Activated CD8-positive, alpha-beta memory T cell treated with anti-CD3 and anti-CD28 coated beads, Interleukin-2, amount 10 ng/mL, durations not matched to agents 7 days and 5 days (primary cell): ENCODE measurements at regions not wholly inside any gene's neighbourhood (a gene's known extent, or its start where the extent isn't known, plus 50 kb on each side); places are given as distances from the start of the nearest gene placed in this dataset.

Experiments used
- ATAC-seq: fragments of 150-1000 bp; cut with Tn5 transposase; one replicate; pipeline ENCODE4 v1.10.0; 2021; ENCODE audit warnings: moderate library complexity
- CTCF ChIA-PET: fragments of 350-600 bp; sonication (Branson Sonifier 250); formaldehyde crosslinking; loops from one replicate; lab custom pipeline; 2021; ENCODE audit warnings: antibody characterized with exemption; lab: Charles Lee
- DNase-seq: peaks from one replicate; pipeline ENCODE4 v3.0.0-alpha.2; 2020
- H3K27ac Mint-ChIP-seq: one replicate; pipeline ENCODE4 v1.8.0; 2021; ENCODE audit warnings: mild to moderate bottlenecking, mixed read lengths
- H3K27me3 Mint-ChIP-seq: one replicate; pipeline ENCODE4 v1.8.0; 2021; ENCODE audit warnings: mixed read lengths
- H3K36me3 Mint-ChIP-seq: one replicate; pipeline ENCODE4 v1.8.0; 2021; ENCODE audit warnings: mild to moderate bottlenecking, mixed read lengths
- H3K4me1 Mint-ChIP-seq: one replicate; pipeline ENCODE4 v1.8.0; 2021; ENCODE audit warnings: mixed read lengths
- H3K4me3 Mint-ChIP-seq: one replicate; pipeline ENCODE4 v1.8.0; 2021; ENCODE audit warnings: mild to moderate bottlenecking, moderate library complexity, mixed read lengths
- H3K9me3 Mint-ChIP-seq: one replicate; pipeline ENCODE4 v1.8.0; 2022; ENCODE audit warnings: low read depth, mixed read lengths

DNA sequence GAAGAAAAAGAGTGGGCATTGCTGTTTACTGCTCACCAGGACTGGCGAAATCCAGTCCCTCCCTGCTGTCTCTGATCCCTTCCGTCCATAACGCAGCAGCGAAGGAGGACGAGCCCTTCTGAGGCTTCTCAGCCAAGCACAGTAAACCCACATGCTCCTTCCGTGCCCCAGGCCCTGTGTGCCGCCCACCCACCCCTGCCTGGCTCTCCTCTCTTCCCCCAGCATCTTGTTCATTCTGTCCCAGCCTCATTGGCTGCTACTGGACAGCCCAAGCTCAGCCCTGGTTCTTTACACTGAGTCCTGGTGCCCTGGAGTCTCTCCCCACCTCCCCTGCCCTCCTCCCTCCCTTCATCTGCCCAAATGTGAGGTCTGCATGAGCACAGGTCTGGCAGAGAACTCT is 559.7 kb downstream of the BRD1 start:
- DNase-seq (no peak), ATAC-seq (no peak)
- Mint-ChIP-seq H3K4me3 (no peak overlapping the region), H3K36me3 (no peaks in the 10 kb centered on the region), H3K9me3 (no peaks in the 10 kb centered on the region), H3K27ac (no peak overlapping the region), H3K27me3 (peaks cover 19% of the 10 kb centered on the region), H3K4me1 (no peaks in the 10 kb centered on the region)
- CTCF ChIA-PET = no interaction called here

DNA sequence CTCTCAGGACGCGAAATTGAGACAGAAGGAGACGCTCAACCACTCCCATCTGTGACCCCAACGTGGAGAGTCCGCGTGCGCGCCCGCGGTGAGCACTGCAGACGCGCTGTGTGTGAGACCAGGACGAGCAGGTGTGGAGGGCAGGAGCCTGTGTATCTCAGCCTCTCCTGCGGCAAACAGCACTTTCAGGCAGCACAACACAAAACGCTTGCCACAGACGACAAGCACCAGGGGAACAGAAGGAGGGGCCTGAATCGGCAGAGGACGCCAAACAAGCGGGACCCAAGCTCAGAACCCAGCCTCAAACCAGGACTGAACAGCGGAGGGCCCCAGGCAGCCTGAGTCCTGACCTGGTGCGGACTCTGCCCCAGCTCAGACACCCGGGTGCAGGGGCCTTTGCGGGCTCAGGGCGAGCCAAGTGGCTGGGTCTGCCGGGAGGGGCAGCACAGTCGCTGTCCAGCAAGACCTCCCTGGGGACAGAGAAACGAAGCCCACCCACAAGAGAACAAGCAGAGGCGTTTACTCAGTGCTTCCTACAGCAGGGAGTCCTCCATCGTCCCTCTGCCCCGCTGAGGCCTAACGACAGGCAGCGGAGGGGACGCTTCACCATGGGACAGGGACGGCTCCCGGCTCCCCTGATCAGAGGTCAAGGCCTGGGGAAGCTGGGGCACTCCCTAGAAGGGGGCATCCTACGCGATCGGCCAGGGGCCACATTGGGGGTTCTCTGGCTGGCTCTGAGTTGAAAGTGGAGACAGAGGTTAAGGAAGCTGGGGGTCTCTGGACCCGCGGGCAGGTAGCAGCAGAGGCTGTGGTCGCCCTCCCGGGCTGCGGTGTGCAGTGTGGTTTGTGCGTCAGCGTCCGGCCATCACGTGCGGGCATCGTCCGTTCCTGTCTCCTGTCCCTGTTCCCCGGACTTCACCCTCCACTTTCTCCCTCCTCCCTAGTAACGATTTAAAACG is 560.8 kb downstream of the BRD1 start:
- ATAC-seq (no peak), DNase-seq (no peak)
- peaks cover 19% of the 10 kb centered on the region for H3K27me3 Mint-ChIP-seq
- H3K36me3 Mint-ChIP-seq = no peaks in the 10 kb centered on the region
- CTCF ChIA-PET = no interaction called here
- no peaks in the 10 kb centered on the region for H3K9me3 Mint-ChIP-seq
- H3K4me1 Mint-ChIP-seq = no peaks in the 10 kb centered on the region
- H3K27ac Mint-ChIP-seq = no peak overlapping the region
- no peak overlapping the region for H3K4me3 Mint-ChIP-seq

DNA sequence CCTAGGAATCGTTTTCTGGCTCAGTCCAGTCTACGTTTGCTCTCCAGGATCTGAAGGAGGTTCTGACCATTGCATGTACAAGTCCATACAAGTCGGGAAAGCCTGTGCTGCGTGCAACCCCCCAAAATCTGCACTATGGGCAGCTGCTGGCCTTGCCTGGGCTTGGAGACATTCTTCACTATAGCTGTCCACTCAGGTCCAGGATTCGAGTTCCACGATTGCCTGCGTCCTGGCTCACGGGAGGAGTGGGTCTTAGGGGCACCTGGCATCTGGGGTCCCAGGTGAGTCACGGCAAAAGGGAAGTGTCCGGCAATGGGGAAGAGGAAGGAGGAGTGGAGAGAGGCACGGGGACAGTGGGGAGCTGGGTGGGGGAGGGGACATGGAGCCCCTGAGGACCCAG is 563.0 kb downstream of the BRD1 start:
- H3K27me3 Mint-ChIP-seq = peaks cover 12% of the 10 kb centered on the region
- H3K36me3 Mint-ChIP-seq = no peaks in the 10 kb centered on the region
- CTCF ChIA-PET = no interaction called here
- ATAC-seq = no peak
- DNase-seq = no peak
- H3K9me3 Mint-ChIP-seq = no peaks in the 10 kb centered on the region
- no peaks in the 10 kb centered on the region for H3K4me1 Mint-ChIP-seq
- H3K27ac Mint-ChIP-seq = no peak overlapping the region
- no peak overlapping the region for H3K4me3 Mint-ChIP-seq

DNA sequence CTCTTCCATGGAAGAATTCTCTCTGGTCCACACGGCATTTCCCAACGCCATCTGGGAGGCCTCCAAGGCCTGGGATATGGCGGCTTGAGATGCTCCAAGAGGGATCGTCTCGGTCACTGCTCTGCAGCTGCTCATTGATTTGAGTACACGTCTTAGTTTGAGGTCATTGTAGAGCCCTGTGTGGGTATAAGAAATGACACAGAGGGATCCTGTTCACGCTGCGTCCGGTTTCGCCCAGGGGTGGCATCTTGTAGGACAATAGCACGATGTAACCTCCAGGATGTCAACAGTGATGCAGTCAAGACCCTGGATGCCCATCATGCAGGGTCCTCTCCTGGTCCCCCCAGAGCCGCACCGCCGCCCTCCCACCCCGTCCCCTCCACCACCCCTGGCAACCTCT is 564.6 kb downstream of the BRD1 start:
- Mint-ChIP-seq H3K4me3 (no peak overlapping the region), H3K27me3 (no peaks in the 10 kb centered on the region), H3K36me3 (no peaks in the 10 kb centered on the region), H3K27ac (no peak overlapping the region), H3K4me1 (no peaks in the 10 kb centered on the region), H3K9me3 (no peaks in the 10 kb centered on the region)
- CTCF ChIA-PET = no interaction called here
- ATAC-seq (no peak), DNase-seq (no peak)

DNA sequence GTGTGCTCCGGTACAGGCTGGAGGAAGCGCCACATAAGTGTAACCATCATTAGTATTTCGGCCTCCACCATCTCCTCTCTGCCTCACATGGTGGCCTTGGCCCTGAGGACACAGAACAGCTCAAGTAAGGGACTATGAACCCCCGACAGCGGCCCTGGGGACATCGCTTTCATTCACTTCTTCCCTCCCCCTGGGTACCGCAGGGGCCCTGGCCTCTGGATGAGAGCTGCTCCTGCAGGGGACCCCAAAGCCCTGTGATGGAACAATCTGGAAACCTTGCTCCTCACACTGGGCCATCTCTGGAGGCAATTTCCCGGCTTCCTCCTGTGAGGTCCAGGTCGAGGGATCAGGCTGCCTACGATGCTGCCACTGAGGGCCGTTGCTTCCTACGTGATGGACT is 565.5 kb downstream of the BRD1 start:
- CTCF ChIA-PET = no interaction called here
- DNase-seq (no peak), ATAC-seq (no peak)
- H3K4me1 Mint-ChIP-seq = no peaks in the 10 kb centered on the region
- H3K9me3 Mint-ChIP-seq = no peaks in the 10 kb centered on the region
- no peak overlapping the region for H3K4me3 Mint-ChIP-seq
- H3K36me3 Mint-ChIP-seq = no peaks in the 10 kb centered on the region
- H3K27me3 Mint-ChIP-seq = no peaks in the 10 kb centered on the region
- H3K27ac Mint-ChIP-seq = no peak overlapping the region

DNA sequence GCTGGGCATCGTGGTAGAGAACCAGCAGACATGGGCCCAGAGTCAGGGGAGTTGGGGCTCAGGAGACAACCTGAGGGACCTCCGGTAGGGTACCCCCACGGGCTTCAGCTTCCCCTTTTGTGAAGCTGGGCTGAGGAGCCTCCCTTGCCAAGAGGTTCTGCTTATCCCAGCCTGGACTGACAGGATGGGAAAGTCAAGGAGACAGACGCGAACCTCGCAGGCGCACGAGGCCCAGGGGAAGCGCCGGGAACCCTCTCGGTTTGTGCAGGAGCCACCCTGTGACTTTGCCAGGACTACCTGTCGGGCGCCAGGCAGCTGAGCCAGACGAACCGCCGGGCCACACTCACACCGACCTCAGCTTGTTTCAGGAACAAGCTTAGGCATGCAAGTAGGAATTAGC is 566.1 kb downstream of the BRD1 start:
- no peak for ATAC-seq
- DNase-seq = no peak
- H3K36me3 Mint-ChIP-seq = no peaks in the 10 kb centered on the region
- H3K4me3 Mint-ChIP-seq = no peak overlapping the region
- no peaks in the 10 kb centered on the region for H3K9me3 Mint-ChIP-seq
- no peak overlapping the region for H3K27ac Mint-ChIP-seq
- H3K4me1 Mint-ChIP-seq = no peaks in the 10 kb centered on the region
- H3K27me3 Mint-ChIP-seq = no peaks in the 10 kb centered on the region
- CTCF ChIA-PET = no interaction called here

DNA sequence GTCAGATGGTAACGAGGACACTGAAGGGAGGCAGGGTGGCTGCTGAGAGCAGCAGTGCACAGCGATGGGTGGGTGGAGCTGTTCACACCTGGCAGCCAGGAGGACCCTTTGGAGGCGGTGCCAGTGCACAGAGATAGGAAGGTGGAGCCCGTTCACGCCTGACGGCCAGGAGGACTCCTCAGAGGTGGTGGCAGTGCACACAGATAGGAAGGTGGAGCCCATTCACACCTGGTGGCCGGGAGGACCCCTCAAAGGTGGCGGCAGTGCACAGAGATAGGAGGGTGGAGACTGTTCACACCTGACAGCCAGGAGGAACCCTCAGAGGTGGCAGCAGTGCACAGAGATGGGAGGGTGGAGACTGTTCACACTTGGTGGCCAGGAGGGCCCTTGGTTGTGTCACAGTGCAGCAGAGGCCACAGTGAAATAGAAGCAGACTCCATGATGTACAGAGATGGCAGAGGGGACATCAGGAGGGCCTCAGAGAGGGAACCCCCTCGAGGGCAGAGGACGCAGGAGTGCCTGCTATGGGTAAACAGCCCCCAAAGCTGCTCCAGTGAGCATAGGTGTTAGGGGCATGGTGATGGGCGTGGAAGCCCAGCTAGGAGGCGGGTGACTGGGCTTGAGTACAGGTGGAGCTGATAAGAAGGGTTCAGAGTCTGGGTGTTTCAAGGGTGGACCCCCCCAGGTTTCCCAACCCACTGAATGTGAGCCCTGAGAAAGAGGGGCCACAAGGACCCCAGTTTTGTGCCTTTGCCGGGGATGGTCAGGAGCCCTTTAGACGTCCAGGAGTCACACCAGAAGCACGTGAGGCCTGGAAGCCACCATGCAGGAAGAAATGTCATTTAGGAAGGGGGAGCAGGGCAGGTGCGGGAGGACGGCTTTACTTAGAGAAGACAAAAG is 566.7 kb downstream of the BRD1 start:
- H3K9me3 Mint-ChIP-seq = no peaks in the 10 kb centered on the region
- H3K36me3 Mint-ChIP-seq = no peaks in the 10 kb centered on the region
- no peak for DNase-seq
- no peak overlapping the region for H3K27ac Mint-ChIP-seq
- no peak for ATAC-seq
- no peaks in the 10 kb centered on the region for H3K27me3 Mint-ChIP-seq
- H3K4me1 Mint-ChIP-seq = no peaks in the 10 kb centered on the region
- H3K4me3 Mint-ChIP-seq = no peak overlapping the region
- CTCF ChIA-PET = no interaction called here

DNA sequence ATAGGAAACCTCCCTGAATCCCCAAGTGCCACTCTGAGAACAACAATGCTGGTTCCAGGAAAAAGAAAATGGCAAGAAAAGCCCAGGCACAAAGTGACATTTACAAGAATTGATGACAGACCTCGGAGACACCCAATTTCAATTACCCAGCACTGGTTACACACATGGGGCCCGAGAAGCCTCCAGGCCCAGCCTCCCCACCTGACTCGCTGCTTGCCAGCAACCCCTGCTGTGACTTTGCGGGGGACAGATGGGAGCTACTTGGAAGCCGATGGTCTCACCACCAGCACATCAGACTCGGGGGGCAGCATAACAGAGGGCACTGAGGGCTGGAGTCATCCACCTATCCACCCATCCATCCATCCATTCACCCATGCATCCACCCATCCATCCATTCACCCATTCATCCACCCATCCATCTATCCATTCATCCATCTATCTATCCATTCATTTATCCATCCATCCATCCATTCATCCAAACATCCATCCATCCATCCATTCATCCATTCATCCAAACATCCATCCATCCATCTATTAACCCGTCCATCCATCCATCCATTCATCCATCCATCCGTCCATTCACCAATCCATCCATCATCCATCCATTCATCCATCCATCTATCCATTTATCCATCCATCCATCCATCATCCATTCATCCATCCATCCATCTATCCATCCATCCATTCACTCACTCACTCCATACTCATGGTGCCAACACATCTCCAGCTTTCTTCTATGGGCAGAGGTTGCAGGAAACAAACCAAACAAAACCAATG is 567.6 kb downstream of the BRD1 start:
- ATAC-seq (no peak), DNase-seq (no peak)
- no peak overlapping the region for H3K4me3 Mint-ChIP-seq
- H3K9me3 Mint-ChIP-seq = no peaks in the 10 kb centered on the region
- CTCF ChIA-PET = no interaction called here
- H3K4me1 Mint-ChIP-seq = no peaks in the 10 kb centered on the region
- H3K27me3 Mint-ChIP-seq = no peaks in the 10 kb centered on the region
- no peak overlapping the region for H3K27ac Mint-ChIP-seq
- H3K36me3 Mint-ChIP-seq = no peaks in the 10 kb centered on the region

DNA sequence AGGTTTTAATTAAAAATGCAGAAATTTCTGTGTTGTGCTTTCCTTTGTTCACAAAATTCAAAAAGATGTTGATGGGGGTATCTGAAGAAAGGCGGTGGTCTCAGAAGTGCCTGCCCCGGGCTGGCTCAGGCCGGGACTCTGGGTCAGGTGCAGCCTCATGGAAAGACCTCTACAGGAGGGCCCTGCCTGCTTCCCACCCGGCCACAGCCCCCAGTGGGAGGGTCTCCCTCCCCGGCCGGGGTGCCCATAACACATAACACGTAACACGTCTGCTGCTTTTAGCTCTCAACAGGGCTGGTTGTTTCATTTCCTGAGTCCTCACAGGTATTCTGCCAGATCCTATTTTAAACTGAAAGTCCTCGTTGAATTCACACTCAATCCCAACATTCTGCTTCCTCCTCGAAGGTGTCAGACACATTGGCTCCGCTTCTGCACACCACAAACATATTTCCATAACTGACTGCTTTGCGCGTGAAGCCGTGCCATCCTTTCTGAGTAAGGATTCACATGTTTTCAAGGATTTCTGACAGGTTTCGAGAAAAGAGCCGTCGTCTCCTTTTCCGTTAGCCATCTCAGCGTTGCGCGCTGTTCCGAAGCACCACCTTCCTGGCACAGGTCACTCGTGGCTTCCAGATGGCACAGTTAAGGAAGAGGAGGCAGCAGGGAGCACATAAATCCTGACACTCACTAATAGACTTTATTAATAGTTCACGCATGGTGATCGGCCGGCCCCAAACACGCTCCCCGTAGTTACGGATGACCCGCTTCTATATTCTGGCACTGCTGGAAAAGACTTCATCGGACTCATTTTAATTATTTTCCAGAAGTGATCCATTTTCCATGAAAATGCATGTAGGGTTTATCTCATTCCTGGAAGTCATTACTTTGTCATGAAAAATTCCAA is 569.3 kb downstream of the BRD1 start:
- no peak for DNase-seq
- no peak for ATAC-seq
- Mint-ChIP-seq H3K4me1 (no peaks in the 10 kb centered on the region), H3K36me3 (no peaks in the 10 kb centered on the region), H3K9me3 (no peaks in the 10 kb centered on the region), H3K27me3 (no peaks in the 10 kb centered on the region), H3K27ac (no peak overlapping the region), H3K4me3 (no peak overlapping the region)
- CTCF ChIA-PET = no interaction called here

DNA sequence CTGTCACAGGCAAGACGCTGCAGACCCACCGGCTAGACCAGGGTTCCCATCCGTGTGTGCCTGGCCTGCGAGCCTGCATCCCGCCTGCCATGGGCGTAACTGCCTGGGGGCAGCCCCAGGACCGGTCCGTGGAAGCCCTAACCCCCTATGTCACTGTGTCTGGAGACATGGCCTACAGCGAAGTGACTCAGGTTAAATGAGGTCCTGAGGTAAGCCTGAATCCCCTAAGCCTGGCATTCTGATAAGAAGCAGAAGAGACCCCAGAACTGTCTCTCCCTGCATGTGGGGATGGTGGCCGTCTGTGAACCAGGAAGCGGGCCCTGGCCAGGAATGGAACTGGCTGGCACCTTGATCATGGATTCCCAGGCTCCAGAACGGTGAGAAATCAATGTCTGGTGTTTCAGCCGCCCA is 570.1 kb downstream of the BRD1 start:
- ATAC-seq = no peak
- DNase-seq = no peak
- Mint-ChIP-seq H3K27ac (no peak overlapping the region), H3K36me3 (no peaks in the 10 kb centered on the region), H3K9me3 (no peaks in the 10 kb centered on the region), H3K27me3 (no peaks in the 10 kb centered on the region), H3K4me3 (no peak overlapping the region), H3K4me1 (no peaks in the 10 kb centered on the region)
- CTCF ChIA-PET = no interaction called here

DNA sequence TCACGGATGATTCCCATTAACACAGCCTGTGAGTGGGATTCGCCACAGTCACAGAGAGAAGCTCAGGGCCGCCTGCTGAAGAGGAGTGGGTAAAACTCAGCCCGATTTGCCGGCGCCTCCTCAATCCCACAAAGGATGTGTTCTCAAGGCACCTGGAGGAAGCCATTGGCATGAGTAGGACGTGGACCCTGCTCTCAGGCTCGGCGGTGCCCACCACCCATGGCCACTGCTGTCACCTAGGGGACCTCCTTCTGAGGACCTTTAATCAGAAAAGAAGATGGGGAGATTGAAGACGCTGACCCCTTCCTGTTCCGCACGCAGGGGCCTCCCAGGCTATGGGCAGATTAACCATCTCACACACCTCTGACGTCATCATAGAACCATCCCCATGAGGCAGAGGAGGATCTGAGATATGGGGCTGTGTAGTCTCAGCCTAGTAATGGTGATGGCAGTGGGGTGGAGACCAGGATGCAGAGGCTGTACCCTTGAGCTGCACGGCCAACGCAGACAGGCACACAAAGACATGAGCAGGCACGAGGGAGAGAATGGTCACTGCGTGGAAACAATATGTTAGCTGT is 571.8 kb downstream of the BRD1 start:
- no peak for DNase-seq
- H3K27ac Mint-ChIP-seq = no peak overlapping the region
- H3K27me3 Mint-ChIP-seq = no peaks in the 10 kb centered on the region
- ATAC-seq = no peak
- no peaks in the 10 kb centered on the region for H3K9me3 Mint-ChIP-seq
- no peaks in the 10 kb centered on the region for H3K36me3 Mint-ChIP-seq
- H3K4me1 Mint-ChIP-seq = no peaks in the 10 kb centered on the region
- no peak overlapping the region for H3K4me3 Mint-ChIP-seq
- CTCF ChIA-PET = no interaction called here

DNA sequence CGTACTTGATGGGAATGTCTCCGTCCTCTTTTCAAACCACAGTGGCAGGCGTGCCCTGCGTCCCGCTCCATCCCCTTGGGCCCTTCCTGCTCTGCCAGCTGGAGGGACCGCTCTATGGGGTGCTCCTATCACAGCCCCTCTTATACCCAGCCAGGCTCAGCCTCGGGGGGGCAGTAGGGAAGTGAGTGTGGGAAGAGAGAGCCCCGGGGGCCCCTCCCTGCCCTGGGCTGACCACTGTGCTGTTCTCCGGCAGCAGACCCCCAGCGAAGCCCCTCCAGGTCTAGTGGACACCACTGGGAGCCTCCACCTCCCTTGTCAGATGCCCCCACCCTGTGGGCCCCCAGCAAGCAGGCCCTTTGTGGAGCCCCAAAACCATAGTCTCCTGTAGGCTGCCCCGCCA is 572.5 kb downstream of the BRD1 start:
- H3K27ac Mint-ChIP-seq = no peak overlapping the region
- no peak for ATAC-seq
- no peaks in the 10 kb centered on the region for H3K36me3 Mint-ChIP-seq
- CTCF ChIA-PET = no interaction called here
- H3K4me1 Mint-ChIP-seq = no peaks in the 10 kb centered on the region
- H3K9me3 Mint-ChIP-seq = no peaks in the 10 kb centered on the region
- DNase-seq = no peak
- H3K27me3 Mint-ChIP-seq = no peaks in the 10 kb centered on the region
- no peak overlapping the region for H3K4me3 Mint-ChIP-seq
